ENCODE measurements at regions not wholly inside any gene's neighbourhood (a gene's known extent, or its start where the extent isn't known, plus 50 kb on each side); places are given as distances from the start of the nearest gene placed in this dataset.

DNA sequence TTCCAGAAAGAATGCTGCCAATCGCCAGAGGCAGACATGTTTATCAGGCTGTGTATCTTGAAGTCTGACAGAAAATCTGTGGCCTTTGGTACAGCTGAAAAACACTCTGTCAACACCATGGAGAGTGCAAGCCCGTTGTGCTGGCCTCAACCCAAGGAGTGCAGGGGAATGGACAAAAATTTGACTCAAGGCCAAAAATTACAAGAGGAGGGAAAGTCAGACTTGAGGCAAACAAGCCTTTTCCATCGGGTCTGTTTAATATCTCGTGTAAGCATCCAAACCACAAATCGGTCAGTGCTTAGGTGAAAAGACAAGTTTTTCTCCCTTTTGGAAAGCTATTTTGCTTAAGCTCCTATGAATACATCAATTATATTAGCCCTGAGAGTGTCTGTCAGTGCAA, 305.3 kb upstream of the NFE2L3 start:
- POLR2A ChIA-PET, result interaction anchor here (1.0 to 2.1 kb wide), 3 partner anchors 10 to 95 kb away, joined by 4 to 7 read pairs (median 4); no protein-coding TSS in a partner anchor
- TF ChIP-seq, protein P1, sequence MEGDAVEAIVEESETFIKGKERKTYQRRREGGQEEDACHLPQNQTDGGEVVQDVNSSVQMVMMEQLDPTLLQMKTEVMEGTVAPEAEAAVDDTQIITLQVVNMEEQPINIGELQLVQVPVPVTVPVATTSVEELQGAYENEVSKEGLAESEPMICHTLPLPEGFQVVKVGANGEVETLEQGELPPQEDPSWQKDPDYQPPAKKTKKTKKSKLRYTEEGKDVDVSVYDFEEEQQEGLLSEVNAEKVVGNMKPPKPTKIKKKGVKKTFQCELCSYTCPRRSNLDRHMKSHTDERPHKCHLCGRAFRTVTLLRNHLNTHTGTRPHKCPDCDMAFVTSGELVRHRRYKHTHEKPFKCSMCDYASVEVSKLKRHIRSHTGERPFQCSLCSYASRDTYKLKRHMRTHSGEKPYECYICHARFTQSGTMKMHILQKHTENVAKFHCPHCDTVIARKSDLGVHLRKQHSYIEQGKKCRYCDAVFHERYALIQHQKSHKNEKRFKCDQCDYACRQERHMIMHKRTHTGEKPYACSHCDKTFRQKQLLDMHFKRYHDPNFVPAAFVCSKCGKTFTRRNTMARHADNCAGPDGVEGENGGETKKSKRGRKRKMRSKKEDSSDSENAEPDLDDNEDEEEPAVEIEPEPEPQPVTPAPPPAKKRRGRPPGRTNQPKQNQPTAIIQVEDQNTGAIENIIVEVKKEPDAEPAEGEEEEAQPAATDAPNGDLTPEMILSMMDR (IDR thresholded peaks at IDR 0.05; ENCODE audit: low read depth, low read length), result no peak
- no peaks in the 10 kb centered on the region for H3K9me3 ChIP-seq (ENCODE audit: control insufficient read depth, insufficient read depth, low read length)
- CTCF ChIA-PET, result interaction anchor here (0.7 to 6.8 kb wide), 10 partner anchors 8 to 587 kb away, joined by 3 to 42 read pairs (median 4); no protein-coding TSS in a partner anchor
- H3K27ac ChIP-seq (ENCODE audit: low read depth, low read length), result no peak overlapping the region
- no peak overlapping the region for H3K4me3 ChIP-seq (ENCODE audit: low read depth, low read length)
- DNase-seq (ENCODE audit: low read depth, low spot score), result peak; percentile 79
- no peaks in the 10 kb centered on the region for H3K27me3 ChIP-seq (ENCODE audit: control insufficient read depth, insufficient read depth, low read length)

DNA sequence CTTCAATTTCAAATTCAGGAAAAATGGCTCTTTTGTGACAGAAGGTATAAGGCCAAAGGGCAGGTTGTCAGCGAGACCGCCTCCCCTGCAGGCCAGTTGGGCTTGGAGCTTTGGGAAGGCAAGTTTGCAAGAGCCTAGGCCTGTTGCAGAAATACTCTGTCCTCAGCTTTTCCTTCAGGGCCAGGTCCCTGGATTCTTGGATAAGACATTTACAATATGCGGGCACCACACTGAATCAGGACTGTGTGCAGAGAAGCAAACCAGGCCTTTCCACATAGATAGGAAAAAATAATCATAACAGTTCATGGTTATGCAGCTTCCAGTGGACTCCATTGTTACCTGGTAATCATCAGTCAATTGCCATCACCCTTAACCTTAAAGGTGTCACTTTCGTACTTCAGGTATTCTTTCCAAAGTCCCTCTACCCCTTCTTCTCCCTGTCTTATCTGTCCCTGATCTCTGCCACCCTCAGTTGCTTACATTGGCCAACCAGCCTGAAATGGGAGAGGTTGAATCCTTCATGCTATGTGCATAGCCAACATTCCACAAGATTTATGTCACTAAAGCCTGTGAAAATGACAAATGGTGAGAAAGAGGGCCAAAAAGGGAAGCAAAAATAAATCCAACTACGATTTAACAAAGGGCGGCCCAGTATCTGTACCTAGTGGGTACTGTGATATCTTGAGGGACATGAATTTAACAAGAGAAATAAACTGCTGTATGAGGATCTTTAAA, 304.5 kb upstream of the NFE2L3 start:
- H3K4me3 ChIP-seq (ENCODE audit: low read depth, low read length), result no peak overlapping the region
- H3K27ac ChIP-seq (ENCODE audit: low read depth, low read length), result no peak overlapping the region
- ChIA-PET POLR2A (interaction anchor here (1.0 to 2.1 kb wide), 3 partner anchors 9 to 96 kb away, joined by 4 to 7 read pairs (median 4); no protein-coding TSS in a partner anchor), CTCF (interaction anchor here (0.7 to 7.3 kb wide), 13 partner anchors 8 to 587 kb away, joined by 3 to 113 read pairs (median 5); no protein-coding TSS in a partner anchor)
- TF ChIP-seq, protein P1 (IDR thresholded peaks at IDR 0.05; ENCODE audit: low read depth, low read length), result no peak
- no peaks in the 10 kb centered on the region for H3K9me3 ChIP-seq (ENCODE audit: control insufficient read depth, insufficient read depth, low read length)
- H3K27me3 ChIP-seq (ENCODE audit: control insufficient read depth, insufficient read depth, low read length), result no peaks in the 10 kb centered on the region
- DNase-seq (ENCODE audit: low read depth, low spot score), result no peak

DNA sequence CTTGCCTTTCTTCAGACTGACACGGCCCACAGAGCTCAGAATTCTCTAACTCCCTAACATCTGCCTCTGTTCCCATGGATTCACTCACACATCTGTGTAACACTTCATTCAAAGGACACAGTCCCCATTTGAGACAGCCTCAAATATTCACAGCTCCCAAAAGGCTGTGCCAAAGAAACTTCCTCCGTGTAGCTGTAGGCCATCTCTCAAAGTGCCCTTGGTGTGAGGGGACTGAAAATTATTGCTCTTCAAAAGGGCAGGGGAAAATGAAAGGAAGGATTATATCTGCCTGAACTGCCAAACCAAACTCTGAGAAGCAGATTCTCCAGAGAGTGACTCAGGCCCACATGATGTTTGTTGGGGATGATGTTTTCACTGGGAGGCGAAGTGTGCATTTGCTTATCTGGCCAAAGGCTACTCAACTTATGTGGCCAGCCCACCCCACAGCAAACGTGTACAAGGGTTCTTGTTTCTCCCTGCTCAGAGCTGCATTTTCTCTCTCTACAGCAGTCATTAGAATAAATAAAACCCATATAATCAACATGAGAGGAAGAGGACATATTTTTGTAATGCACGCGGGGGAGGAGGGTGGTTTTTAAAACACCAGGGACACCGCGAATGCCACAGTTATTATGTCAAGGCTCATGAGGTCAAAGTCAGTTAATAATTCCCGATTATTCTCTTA, 302.4 kb upstream of the NFE2L3 start:
- Histone ChIP-seq H3K27me3 (ENCODE audit: control insufficient read depth, insufficient read depth, low read length) (no peaks in the 10 kb centered on the region), H3K9me3 (ENCODE audit: control insufficient read depth, insufficient read depth, low read length) (no peaks in the 10 kb centered on the region), H3K27ac (ENCODE audit: low read depth, low read length) (peak overlapping the region; percentile 95), H3K4me3 (ENCODE audit: low read depth, low read length) (peak overlapping the region; percentile 21)
- POLR2A ChIA-PET, result interaction anchor here (0.6 to 2.6 kb wide), 4 partner anchors 13 to 62 kb away, joined by 3 to 11 read pairs (median 4); no protein-coding TSS in a partner anchor
- CTCF ChIA-PET, result interaction anchor here (0.6 to 7.3 kb wide), 14 partner anchors 11 to 669 kb away, joined by 3 to 113 read pairs (median 4); partner anchors contain the start of gene HNRNPA2B1
- peak; percentile 86 for DNase-seq (ENCODE audit: low read depth, low spot score)
- TF ChIP-seq, protein P1 (IDR thresholded peaks at IDR 0.05; ENCODE audit: low read depth, low read length), result no peak

DNA sequence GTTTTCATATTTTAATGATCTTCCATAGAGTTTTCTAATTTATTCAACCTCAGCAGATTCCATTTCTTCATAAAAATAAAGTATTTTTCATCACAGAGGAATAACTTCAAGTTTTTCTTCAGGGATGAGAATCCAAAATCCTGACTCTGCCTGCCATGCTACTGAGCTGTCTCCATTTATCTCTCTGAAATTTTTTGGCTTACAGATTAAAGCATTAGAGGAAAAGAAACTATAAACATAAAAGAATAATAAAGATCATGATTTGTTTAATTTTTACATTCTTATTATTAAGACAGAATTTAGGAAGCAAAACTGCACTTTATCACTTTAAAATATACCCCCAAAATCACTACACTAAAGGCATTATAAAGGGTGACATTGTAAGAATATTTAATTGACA, 301.8 kb upstream of the NFE2L3 start:
- POLR2A ChIA-PET, result interaction anchor here (1.0 to 2.6 kb wide), 2 partner anchors 12 to 44 kb away, joined by 3 to 11 read pairs; no protein-coding TSS in a partner anchor
- Histone ChIP-seq H3K9me3 (ENCODE audit: control insufficient read depth, insufficient read depth, low read length) (no peaks in the 10 kb centered on the region), H3K27me3 (ENCODE audit: control insufficient read depth, insufficient read depth, low read length) (no peaks in the 10 kb centered on the region), H3K4me3 (ENCODE audit: low read depth, low read length) (no peak overlapping the region), H3K27ac (ENCODE audit: low read depth, low read length) (peak overlapping the region; percentile 95)
- TF ChIP-seq, protein P1 (IDR thresholded peaks at IDR 0.05; ENCODE audit: low read depth, low read length), result no peak
- CTCF ChIA-PET, result interaction anchor here (0.5 to 7.3 kb wide), 11 partner anchors 12 to 590 kb away, joined by 3 to 153 read pairs (median 5); no protein-coding TSS in a partner anchor
- DNase-seq (ENCODE audit: low read depth, low spot score), result no peak

Measured in AG04450 (cell line).